ENCODE measurements at regions not wholly inside any gene's neighbourhood (a gene's known extent, or its start where the extent isn't known, plus 50 kb on each side); places are given as distances from the start of the nearest gene placed in this dataset.

GRCh38 chr9:28887188-28887884, 1314.1 kb upstream of the C9orf72 start:
- no peak for DNase-seq

GRCh38 chr9:28888806-28889205, 1315.5 kb upstream of the C9orf72 start:
- no peak for DNase-seq

GRCh38 chr9:28892538-28892937, 1319.3 kb upstream of the C9orf72 start:
- DNase-seq: no peak

- DNase-seq: no peak
Observed at GRCh38 chr9:28899267-28899666, 1326.0 kb upstream of the C9orf72 start.

GRCh38 chr9:28899926-28900325, 1326.6 kb upstream of the C9orf72 start:
- no peak for DNase-seq

GRCh38 chr9:28900406-28900805, 1327.1 kb upstream of the C9orf72 start:
- no peak for DNase-seq

- no peak for DNase-seq
Observed at GRCh38 chr9:28909526-28909925, 1336.2 kb upstream of the C9orf72 start.

- DNase-seq: no peak
Observed at GRCh38 chr9:28912621-28913020, 1339.3 kb upstream of the C9orf72 start.

GRCh38 chr9:28915202-28915930, 1342.1 kb upstream of the C9orf72 start:
- DNase-seq: no peak

GRCh38 chr9:28916348-28916747, 1343.1 kb upstream of the C9orf72 start:
- no peak for DNase-seq

- no peak for DNase-seq
Observed at GRCh38 chr9:28921857-28922500, 1348.7 kb upstream of the C9orf72 start.

GRCh38 chr9:28922891-28923290, 1349.6 kb upstream of the C9orf72 start:
- no peak for DNase-seq

GRCh38 chr9:28923351-28923750, 1350.1 kb upstream of the C9orf72 start:
- no peak for DNase-seq

- DNase-seq: no peak
Observed at GRCh38 chr9:28925157-28925556, 1351.9 kb upstream of the C9orf72 start.

- DNase-seq: no peak
Observed at GRCh38 chr9:28926306-28926705, 1353.0 kb upstream of the C9orf72 start.

- DNase-seq: no peak
Observed at GRCh38 chr9:28927691-28928090, 1354.4 kb upstream of the C9orf72 start.

- no peak for DNase-seq
Observed at GRCh38 chr9:28929433-28929832, 1356.2 kb upstream of the C9orf72 start.

- no peak for DNase-seq
Observed at GRCh38 chr9:28930766-28931165, 1357.5 kb upstream of the C9orf72 start.

- no peak for DNase-seq
Observed at GRCh38 chr9:28934111-28934510, 1360.8 kb upstream of the C9orf72 start.

- no peak for DNase-seq
Observed at GRCh38 chr9:28938981-28939380, 1365.7 kb upstream of the C9orf72 start.

GRCh38 chr9:28941856-28942255, 1368.6 kb upstream of the C9orf72 start:
- DNase-seq: no peak

GRCh38 chr9:28942941-28943340, 1369.7 kb upstream of the C9orf72 start:
- DNase-seq: no peak

GRCh38 chr9:28946648-28947047, 1373.4 kb upstream of the C9orf72 start:
- DNase-seq: no peak

- no peak for DNase-seq
Observed at GRCh38 chr9:28951945-28952344, 1378.7 kb upstream of the C9orf72 start.

Measured in NCI-H774 (cell line).